Trophoblast cell (in vitro differentiated cells and primary cell): ENCODE measurements at regions not wholly inside any gene's neighbourhood (a gene's known extent, or its start where the extent isn't known, plus 50 kb on each side); places are given as distances from the start of the nearest gene placed in this dataset.
"Not testable (repeated sequence)": the region's sequence is repeated elsewhere in the genome, so short reads cannot be mapped to it uniquely, and the experiment has no call there.

Source experiments
- DNase-seq, 2 donors: peaks; one replicate each; pipeline ENCODE4 v3.0.0-alpha.2; 2016
- H2AFZ ChIP-seq: 2 replicates; pipeline ENCODE4 v1.6.1; 2013; ENCODE audit warnings: low read length, moderate library complexity, mild to moderate bottlenecking; ENCODE audit not compliant: insufficient read depth, poor library complexity
- H2AK5ac ChIP-seq: 2 replicates; pipeline ENCODE4 v1.6.1; 2013; ENCODE audit warnings: mild to moderate bottlenecking, low read length
- H2BK120ac ChIP-seq: 2 replicates; pipeline ENCODE4 v1.6.1; 2013; ENCODE audit warnings: low read length, mild to moderate bottlenecking, moderate library complexity; ENCODE audit not compliant: insufficient read depth, poor library complexity
- H2BK12ac ChIP-seq: 2 replicates; pipeline ENCODE4 v1.6.1; 2013; ENCODE audit warnings: mild to moderate bottlenecking, low read length, moderate library complexity
- H2BK5ac ChIP-seq: 2 replicates; pipeline ENCODE4 v1.6.1; 2013; ENCODE audit warnings: low read length, low read depth, moderate library complexity, mild to moderate bottlenecking; ENCODE audit not compliant: poor library complexity
- H3K14ac ChIP-seq: 2 replicates; pipeline ENCODE4 v1.6.1; 2013; ENCODE audit warnings: mild to moderate bottlenecking, low read length
- H3K18ac ChIP-seq: 2 replicates; pipeline ENCODE4 v1.6.1; 2013; ENCODE audit warnings: mild to moderate bottlenecking, low read length
- H3K23ac ChIP-seq: 2 replicates; pipeline ENCODE4 v1.6.1; 2013; ENCODE audit warnings: low read length
- H3K27ac ChIP-seq: 2 replicates; pipeline ENCODE4 v1.5.1; 2013; ENCODE audit warnings: low read depth, mild to moderate bottlenecking, inconsistent platforms, low read length, moderate library complexity
- H3K27me3 ChIP-seq: 2 replicates; pipeline ENCODE4 v1.6.1; 2013; ENCODE audit warnings: inconsistent platforms, mild to moderate bottlenecking, low read length, moderate library complexity; ENCODE audit not compliant: insufficient read depth
- H3K36me3 ChIP-seq, 2 experiments: 1 replicate in 1 of 2; 2 replicates in 1 of 2; pipeline ENCODE4 v1.6.1; 2013; ENCODE audit warnings: low read length in 2 of 2, mild to moderate bottlenecking in 2 of 2, moderate library complexity in 1 of 2; ENCODE audit not compliant: insufficient read depth in 2 of 2, control insufficient read depth in 1 of 2
- H3K4ac ChIP-seq: 2 replicates; pipeline ENCODE4 v1.6.1; 2013; ENCODE audit warnings: low read depth, mild to moderate bottlenecking, low read length, moderate library complexity
- H3K4me1 ChIP-seq, 2 experiments: 1 replicate in 1 of 2; 2 replicates in 1 of 2; pipeline ENCODE4 v1.6.1; 2013; ENCODE audit warnings: low read length in 2 of 2, mild to moderate bottlenecking in 2 of 2, moderate library complexity in 1 of 2; ENCODE audit not compliant: insufficient read depth in 2 of 2, control insufficient read depth in 1 of 2
- H3K4me2 ChIP-seq: 2 replicates; pipeline ENCODE4 v1.6.1; 2013; ENCODE audit warnings: inconsistent platforms, mild to moderate bottlenecking, low read length, moderate library complexity
- H3K4me3 ChIP-seq: 2 replicates; pipeline ENCODE4 v1.5.1; 2013; ENCODE audit warnings: mild to moderate bottlenecking, low read depth, low read length, inconsistent platforms
- H3K79me1 ChIP-seq: one replicate; pipeline ENCODE4 v1.6.1; 2013; ENCODE audit warnings: low read length
- H3K79me2 ChIP-seq: 2 replicates; pipeline ENCODE4 v1.6.1; 2013; ENCODE audit warnings: low read length, mild to moderate bottlenecking; ENCODE audit not compliant: control insufficient read depth, insufficient read depth, poor library complexity
- H3K9ac ChIP-seq: 2 replicates; pipeline ENCODE4 v1.6.1; 2013; ENCODE audit warnings: mild to moderate bottlenecking, low read length
- H3K9me3 ChIP-seq: 2 replicates; pipeline ENCODE4 v1.6.1; 2013; ENCODE audit warnings: low read depth, mild to moderate bottlenecking, control low read depth, inconsistent platforms, low read length; ENCODE audit not compliant: insufficient read depth
- H4K12ac ChIP-seq: 2 replicates; pipeline ENCODE4 v1.6.1; 2013; ENCODE audit warnings: low read depth, mild to moderate bottlenecking, low read length, moderate library complexity
- H4K8ac ChIP-seq: 2 replicates; pipeline ENCODE4 v1.6.1; 2013; ENCODE audit warnings: low read depth, mild to moderate bottlenecking, low read length, moderate library complexity
- H4K91ac ChIP-seq: one replicate; pipeline ENCODE4 v1.6.1; 2013; ENCODE audit warnings: low read depth, mild to moderate bottlenecking, low read length, moderate library complexity
- WGBS: extraction: QIAGEN DNeasy Blood & Tissue Kit; methylation state at CpG from one replicate; pipeline ENCODE4 v1.1.7; 2013; ENCODE audit warnings: missing lambda C conversion rate; ENCODE audit not compliant: insufficient read length, insufficient coverage; ENCODE audit errors: extremely low coverage; 5-methylcytosine and 5-hydroxymethylcytosine counted together

DNA sequence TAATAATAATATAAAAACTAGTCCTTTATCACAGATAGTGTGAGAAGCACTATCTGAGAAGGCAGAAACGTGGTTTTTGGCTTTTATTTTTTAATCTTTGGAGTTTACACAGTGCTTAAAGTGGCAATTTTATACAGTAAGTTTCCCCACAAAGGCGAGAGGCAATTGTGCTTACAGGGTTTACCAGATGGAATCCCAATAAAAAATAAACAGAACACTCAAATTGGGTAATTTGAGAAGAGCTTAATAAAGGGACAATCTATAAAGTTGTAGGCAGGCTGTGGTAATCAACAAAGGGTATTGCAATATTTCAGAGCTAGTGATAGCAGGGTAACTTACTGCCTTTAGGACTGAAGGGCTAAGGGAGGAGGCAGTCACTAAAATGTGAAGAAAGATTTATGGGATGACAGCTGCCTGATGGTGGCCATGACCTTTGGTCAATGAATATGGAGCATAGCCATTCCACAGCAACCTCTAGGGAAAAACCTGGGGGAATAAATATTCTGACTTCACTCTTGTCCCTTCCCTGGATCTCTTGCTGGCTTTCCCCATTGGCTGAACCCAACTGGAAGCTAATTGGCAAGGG is 108.9 kb upstream of the GPR39 start:
- WGBS, result no CpG with 5 or more reads among the region's 2 CpGs

DNA sequence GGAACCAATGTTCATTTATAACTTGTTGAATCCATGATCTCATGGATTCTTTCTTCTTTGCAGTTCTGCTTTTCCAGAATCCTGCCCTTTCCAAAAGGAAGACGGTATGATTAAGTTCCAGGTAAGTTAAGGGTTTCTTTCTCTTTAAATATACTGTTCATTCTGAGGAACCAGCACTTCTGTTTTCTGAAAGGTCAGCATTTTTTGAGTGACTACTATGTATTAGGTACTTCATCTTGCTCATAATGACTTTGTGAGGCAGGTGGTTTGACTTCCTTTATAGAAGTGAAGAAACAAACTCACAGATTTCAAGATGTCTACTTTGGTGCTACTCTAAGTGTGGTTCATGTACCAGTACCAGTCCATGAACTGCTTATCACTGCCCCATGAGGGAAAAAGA is 107.4 kb upstream of the GPR39 start:
- not testable (repeated sequence) for H3K36me3 ChIP-seq, H3K4ac ChIP-seq, H2BK120ac ChIP-seq, H3K79me1 ChIP-seq, H4K91ac ChIP-seq, H3K79me2 ChIP-seq, H3K23ac ChIP-seq, H3K4me2 ChIP-seq, H2BK12ac ChIP-seq, H2BK5ac ChIP-seq, DNase-seq, H3K27me3 ChIP-seq, H2AFZ ChIP-seq, H3K4me1 ChIP-seq, H3K4me3 ChIP-seq, H3K9me3 ChIP-seq, H3K14ac ChIP-seq, H4K12ac ChIP-seq, H3K27ac ChIP-seq, H2AK5ac ChIP-seq, H3K18ac ChIP-seq, H3K9ac ChIP-seq, H4K8ac ChIP-seq
- WGBS, result no CpG with 5 or more reads among the region's 1 CpG

More for the DNA sequence above, 108.9 kb upstream of the GPR39 start:
- not testable (repeated sequence) for H2BK12ac ChIP-seq, H3K9ac ChIP-seq, H3K36me3 ChIP-seq, H3K79me2 ChIP-seq, H2BK120ac ChIP-seq, H3K4me1 ChIP-seq, H4K8ac ChIP-seq, H2AFZ ChIP-seq, H3K27me3 ChIP-seq, H3K9me3 ChIP-seq, H3K18ac ChIP-seq, H3K14ac ChIP-seq, H3K4me2 ChIP-seq, H2AK5ac ChIP-seq, H3K4ac ChIP-seq, DNase-seq, H2BK5ac ChIP-seq, H4K12ac ChIP-seq, H3K27ac ChIP-seq, H4K91ac ChIP-seq, H3K4me3 ChIP-seq, H3K79me1 ChIP-seq, H3K23ac ChIP-seq

DNA sequence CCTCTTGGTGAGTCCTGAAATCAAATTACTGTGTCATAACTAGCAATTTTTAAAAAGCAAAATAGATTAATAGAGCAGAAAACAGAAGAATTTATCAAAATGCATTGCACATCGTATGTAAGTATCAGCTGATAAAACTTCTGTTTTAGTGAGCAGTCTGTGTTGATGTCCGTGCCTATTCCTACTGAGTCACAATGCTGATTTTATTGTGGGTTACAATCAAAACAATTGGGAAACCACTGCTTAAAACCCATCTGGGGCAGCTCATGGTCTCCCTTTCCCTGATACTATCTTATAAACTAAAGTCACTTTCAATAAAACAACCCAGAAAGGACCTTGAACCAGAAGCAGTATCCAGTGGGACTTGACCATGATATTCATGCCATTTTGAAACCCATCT is 101.1 kb upstream of the GPR39 start:
- H3K14ac ChIP-seq, H3K23ac ChIP-seq, H3K27me3 ChIP-seq, H3K9me3 ChIP-seq, H3K4me2 ChIP-seq, H3K79me2 ChIP-seq, H3K4ac ChIP-seq, H3K36me3 ChIP-seq, H4K91ac ChIP-seq, H3K18ac ChIP-seq, H3K9ac ChIP-seq, H3K79me1 ChIP-seq, H3K27ac ChIP-seq, H3K4me3 ChIP-seq, H2AK5ac ChIP-seq, H2AFZ ChIP-seq, H2BK5ac ChIP-seq, H3K4me1 ChIP-seq, H4K8ac ChIP-seq, H2BK12ac ChIP-seq, DNase-seq, H4K12ac ChIP-seq, H2BK120ac ChIP-seq: not testable (repeated sequence)
- WGBS, result no CpG with 5 or more reads among the region's 2 CpGs

DNA sequence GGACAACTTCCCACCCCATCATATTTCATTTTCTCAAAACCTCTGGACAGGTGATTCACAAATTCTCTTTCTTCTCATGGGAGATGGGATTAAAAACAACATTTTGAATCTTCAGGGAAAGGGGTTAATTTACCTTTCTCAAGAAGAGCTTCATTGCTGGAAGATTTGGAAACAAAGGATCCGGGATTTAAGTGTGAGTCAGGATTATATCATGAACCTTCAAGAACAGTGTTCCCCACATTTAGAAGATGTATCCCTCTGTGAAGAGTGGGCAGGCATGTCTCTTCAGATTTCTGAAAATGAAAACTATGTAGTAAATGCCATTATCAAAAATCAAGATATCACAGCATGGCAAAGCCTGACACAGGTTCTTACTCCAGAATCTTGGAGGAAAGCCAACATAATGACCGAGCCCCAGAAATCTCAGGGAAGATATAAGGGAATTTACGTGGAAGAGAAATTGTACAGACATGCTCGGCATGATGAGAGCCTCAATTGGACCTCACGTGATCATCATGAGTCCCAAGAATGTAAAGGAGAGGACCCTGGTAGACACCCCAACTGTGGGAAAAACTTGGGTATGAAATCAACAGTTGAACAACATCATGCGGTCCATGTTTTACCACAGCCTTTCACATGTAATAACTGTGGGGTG is 99.5 kb upstream of the GPR39 start:
- not testable (repeated sequence) for H2AK5ac ChIP-seq, H3K4me1 ChIP-seq, DNase-seq, H3K36me3 ChIP-seq, H3K9ac ChIP-seq, H3K9me3 ChIP-seq, H3K14ac ChIP-seq, H3K27ac ChIP-seq, H2AFZ ChIP-seq, H2BK12ac ChIP-seq, H2BK120ac ChIP-seq, H3K23ac ChIP-seq, H3K4ac ChIP-seq, H4K12ac ChIP-seq, H4K8ac ChIP-seq, H3K27me3 ChIP-seq, H3K18ac ChIP-seq, H3K79me1 ChIP-seq, H4K91ac ChIP-seq, H2BK5ac ChIP-seq, H3K79me2 ChIP-seq, H3K4me3 ChIP-seq, H3K4me2 ChIP-seq
- no CpG with 5 or more reads among the region's 6 CpGs for WGBS
